IPS-18a (cell line): ENCODE measurements at regions not wholly inside any gene's neighbourhood (a gene's known extent, or its start where the extent isn't known, plus 50 kb on each side); places are given as distances from the start of the nearest gene placed in this dataset.

ENCODE experiments used
- H3K27ac ChIP-seq: one replicate; pipeline ENCODE4 v1.5.1; 2013; ENCODE audit warnings: low read length
- H3K27me3 ChIP-seq: one replicate; pipeline ENCODE4 v1.6.1; 2013; ENCODE audit warnings: mild to moderate bottlenecking, low read length; ENCODE audit not compliant: control insufficient read depth, insufficient read depth
- H3K36me3 ChIP-seq: one replicate; pipeline ENCODE4 v1.6.1; 2013; ENCODE audit warnings: low read depth, low read length; ENCODE audit not compliant: control insufficient read depth
- H3K4me1 ChIP-seq: one replicate; pipeline ENCODE4 v1.6.1; 2013; ENCODE audit warnings: low read depth, low read length; ENCODE audit not compliant: control insufficient read depth
- H3K4me3 ChIP-seq: one replicate; pipeline ENCODE4 v1.5.1; 2013; ENCODE audit warnings: low read length
- H3K9ac ChIP-seq: one replicate; pipeline ENCODE4 v1.6.1; 2013; ENCODE audit warnings: mild to moderate bottlenecking, low read length, moderate library complexity
- H3K9me3 ChIP-seq: one replicate; pipeline ENCODE4 v1.6.1; 2013; ENCODE audit warnings: low read depth, low read length; ENCODE audit not compliant: control insufficient read depth

DNA sequence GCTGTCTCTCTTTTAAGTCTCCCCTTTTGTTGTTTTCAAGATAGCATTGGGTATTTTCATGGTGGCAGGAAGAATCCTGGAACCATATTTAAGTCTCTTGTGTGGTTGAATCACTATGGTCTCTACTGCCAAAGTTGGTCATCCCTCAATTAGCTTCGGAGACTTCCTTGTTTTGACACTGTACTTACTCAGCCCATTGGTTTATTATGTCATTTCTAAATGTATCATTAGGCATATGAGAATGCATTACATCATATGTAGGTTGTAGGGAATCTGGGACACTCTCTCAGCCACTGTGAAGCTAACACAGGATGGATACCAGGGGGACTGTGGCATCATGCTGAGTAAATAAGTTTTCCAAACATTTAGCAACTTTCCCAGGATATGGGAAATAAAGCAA, 211.8 kb downstream of the DTHD1 start:
- no peak overlapping the region for H3K9ac ChIP-seq
- H3K4me3 ChIP-seq = no peak overlapping the region
- no peak overlapping the region for H3K27ac ChIP-seq
- no peaks in the 10 kb centered on the region for H3K36me3 ChIP-seq
- no peaks in the 10 kb centered on the region for H3K9me3 ChIP-seq
- no peaks in the 10 kb centered on the region for H3K4me1 ChIP-seq
- no peaks in the 10 kb centered on the region for H3K27me3 ChIP-seq

DNA sequence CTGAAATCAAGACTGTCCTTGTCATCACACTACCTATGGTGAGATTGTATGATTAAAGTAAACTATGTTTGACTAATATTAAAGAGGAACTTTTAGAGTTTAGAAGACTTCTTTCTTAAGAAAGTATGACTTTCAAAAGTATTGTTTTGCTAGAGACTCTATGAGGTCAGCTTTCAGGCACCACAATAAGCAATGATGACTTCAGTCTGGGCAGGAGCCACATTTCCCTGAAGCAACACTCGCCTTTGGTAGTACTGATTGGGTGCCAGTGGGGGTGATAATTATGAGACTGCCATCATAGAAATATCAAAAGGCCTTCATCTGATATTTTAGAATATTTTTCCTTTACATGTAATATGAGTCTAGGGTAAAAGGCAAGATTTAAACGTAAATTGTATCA, 212.6 kb downstream of the DTHD1 start:
- H3K4me3 ChIP-seq = no peak overlapping the region
- H3K27ac ChIP-seq = no peak overlapping the region
- no peak overlapping the region for H3K9ac ChIP-seq
- H3K36me3 ChIP-seq = no peaks in the 10 kb centered on the region
- no peaks in the 10 kb centered on the region for H3K4me1 ChIP-seq
- H3K27me3 ChIP-seq = no peaks in the 10 kb centered on the region
- no peaks in the 10 kb centered on the region for H3K9me3 ChIP-seq

DNA sequence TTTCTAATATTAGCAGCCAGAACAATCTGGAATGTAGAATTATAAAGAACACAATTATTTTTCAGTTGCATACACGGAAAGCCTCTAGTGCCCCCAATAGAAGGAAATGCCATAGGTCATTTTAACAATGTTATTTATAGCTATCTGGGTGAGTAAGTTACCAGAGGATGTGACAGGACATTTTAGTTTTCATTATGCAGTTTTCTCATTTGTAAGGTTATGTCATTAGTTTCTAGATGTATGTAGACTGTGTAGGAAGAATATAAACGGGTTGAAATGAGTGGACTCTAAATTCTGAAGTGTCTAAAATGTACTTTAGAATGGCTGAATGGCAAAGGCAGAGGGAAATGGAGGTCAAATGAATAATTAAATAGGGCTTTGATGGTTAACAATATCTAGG, 213.3 kb downstream of the DTHD1 start:
- Histone ChIP-seq H3K4me1 (no peaks in the 10 kb centered on the region), H3K4me3 (no peak overlapping the region), H3K9ac (no peak overlapping the region), H3K36me3 (no peaks in the 10 kb centered on the region), H3K27me3 (no peaks in the 10 kb centered on the region), H3K9me3 (no peaks in the 10 kb centered on the region), H3K27ac (no peak overlapping the region)

DNA sequence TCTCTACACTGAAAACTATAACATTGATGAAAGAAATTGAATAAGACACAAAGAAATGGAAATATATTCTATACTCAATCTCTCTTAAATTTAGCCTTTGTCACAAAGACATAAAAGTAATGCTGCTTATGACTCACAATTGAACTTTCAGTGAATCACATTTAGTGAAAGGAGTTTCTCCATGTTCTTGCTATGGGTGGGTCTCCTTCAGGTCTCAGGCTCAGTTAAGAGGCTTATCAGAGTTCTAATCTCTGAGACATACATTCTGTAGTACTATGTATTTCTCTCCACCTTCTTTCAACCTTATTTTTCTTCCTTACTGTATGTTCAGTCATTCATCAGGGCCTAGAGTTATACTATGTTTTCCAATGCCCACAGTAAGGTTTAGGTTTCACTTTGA, 220.9 kb downstream of the DTHD1 start:
- H3K36me3 ChIP-seq = no peaks in the 10 kb centered on the region
- no peaks in the 10 kb centered on the region for H3K9me3 ChIP-seq
- no peak overlapping the region for H3K27ac ChIP-seq
- H3K4me3 ChIP-seq = no peak overlapping the region
- no peak overlapping the region for H3K9ac ChIP-seq
- H3K27me3 ChIP-seq = no peaks in the 10 kb centered on the region
- H3K4me1 ChIP-seq = no peaks in the 10 kb centered on the region

DNA sequence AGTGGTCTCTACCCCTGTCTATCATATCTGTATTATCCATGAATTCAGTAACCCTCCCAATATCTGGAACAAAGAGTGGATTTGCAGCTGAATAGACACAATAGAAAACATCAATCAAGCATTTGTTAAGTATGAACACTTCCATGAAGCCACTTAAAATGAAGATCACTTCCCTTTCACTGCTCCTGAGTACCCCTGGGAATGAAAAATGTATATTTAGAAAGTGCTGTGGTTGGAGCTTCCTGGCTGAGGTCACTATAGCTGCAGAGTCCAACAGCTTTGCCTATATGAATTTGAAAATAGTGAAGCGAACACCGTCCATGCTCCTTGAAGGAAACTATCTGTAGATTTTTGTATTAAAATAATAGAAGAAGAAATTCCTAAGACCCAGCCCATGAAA, 227.0 kb downstream of the DTHD1 start:
- Histone ChIP-seq H3K36me3 (no peaks in the 10 kb centered on the region), H3K9ac (no peak overlapping the region), H3K4me1 (peaks cover 2% of the 10 kb centered on the region), H3K27ac (no peak overlapping the region), H3K27me3 (no peaks in the 10 kb centered on the region), H3K4me3 (no peak overlapping the region), H3K9me3 (no peaks in the 10 kb centered on the region)

DNA sequence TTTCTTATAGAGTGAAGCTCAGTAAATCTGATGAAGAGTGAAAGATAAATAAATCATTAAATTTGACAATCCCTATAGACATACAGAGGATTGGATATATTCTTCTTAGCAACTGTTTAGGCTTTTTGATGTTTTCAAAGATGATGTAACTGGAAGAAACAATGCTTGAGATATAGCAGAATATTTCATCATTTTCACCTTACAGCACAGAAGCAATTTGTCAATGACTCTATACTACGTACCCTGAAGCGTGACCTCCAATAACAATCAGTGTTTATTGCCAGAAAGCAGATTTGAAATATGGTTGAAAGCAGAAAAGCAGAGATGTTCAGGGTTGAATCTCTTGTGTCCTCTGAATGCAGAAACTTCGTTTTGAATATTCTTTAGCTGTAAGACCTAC, 228.4 kb downstream of the DTHD1 start:
- H3K36me3 ChIP-seq = no peaks in the 10 kb centered on the region
- H3K27me3 ChIP-seq = no peaks in the 10 kb centered on the region
- no peak overlapping the region for H3K4me3 ChIP-seq
- peaks cover 2% of the 10 kb centered on the region for H3K4me1 ChIP-seq
- no peaks in the 10 kb centered on the region for H3K9me3 ChIP-seq
- no peak overlapping the region for H3K9ac ChIP-seq
- H3K27ac ChIP-seq = no peak overlapping the region

DNA sequence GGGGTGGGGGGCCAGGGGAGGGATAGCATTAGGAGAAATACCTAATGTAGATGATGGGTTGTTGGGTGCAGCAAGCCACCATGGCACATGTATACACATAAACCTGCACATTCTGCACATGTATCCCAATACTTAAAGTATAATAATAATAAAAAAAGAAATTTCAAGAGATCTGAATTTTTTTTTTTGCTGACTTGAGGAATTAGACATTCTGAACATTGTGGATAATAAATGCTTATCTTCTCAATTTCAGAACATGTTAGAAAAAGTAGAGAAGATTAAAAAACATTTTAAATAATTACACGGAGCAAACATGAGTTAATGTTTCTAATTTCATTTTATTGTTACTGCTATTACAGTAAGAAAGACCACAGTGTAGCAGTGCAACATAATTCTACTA, 230.4 kb downstream of the DTHD1 start:
- no peaks in the 10 kb centered on the region for H3K27me3 ChIP-seq
- H3K9me3 ChIP-seq = no peaks in the 10 kb centered on the region
- H3K9ac ChIP-seq = no peak overlapping the region
- no peak overlapping the region for H3K27ac ChIP-seq
- H3K36me3 ChIP-seq = no peaks in the 10 kb centered on the region
- no peak overlapping the region for H3K4me3 ChIP-seq
- peaks cover 2% of the 10 kb centered on the region for H3K4me1 ChIP-seq

DNA sequence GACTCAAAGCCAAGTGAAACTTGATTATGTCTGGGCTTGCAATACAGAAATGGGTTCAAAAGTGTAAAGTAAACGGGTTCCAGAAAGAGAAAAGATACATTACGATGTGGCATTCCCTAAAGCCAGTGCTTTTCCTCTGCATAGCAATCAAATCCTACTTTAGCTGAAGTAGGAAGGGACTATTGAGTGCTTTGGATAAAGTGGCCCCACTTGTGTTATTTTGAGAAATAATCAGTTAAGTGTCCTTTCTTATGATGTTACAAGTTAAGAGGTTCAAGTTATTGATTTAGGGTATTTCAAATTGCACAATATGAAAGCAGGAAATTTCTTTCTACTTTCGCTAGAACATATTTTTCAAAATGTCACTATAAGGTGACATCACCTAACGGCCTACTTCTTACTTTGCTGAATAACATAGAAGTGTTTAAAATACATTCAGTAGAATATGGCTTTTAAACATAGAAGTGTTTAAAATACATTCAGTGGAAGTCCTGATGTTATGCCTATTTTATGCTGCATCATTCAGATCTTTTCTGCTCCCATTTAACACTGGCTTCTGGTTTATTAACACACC, 235.2 kb downstream of the DTHD1 start:
- Histone ChIP-seq H3K27me3 (no peaks in the 10 kb centered on the region), H3K9me3 (no peaks in the 10 kb centered on the region), H3K4me3 (no peak overlapping the region), H3K9ac (no peak overlapping the region), H3K4me1 (no peaks in the 10 kb centered on the region), H3K27ac (no peak overlapping the region), H3K36me3 (no peaks in the 10 kb centered on the region)

DNA sequence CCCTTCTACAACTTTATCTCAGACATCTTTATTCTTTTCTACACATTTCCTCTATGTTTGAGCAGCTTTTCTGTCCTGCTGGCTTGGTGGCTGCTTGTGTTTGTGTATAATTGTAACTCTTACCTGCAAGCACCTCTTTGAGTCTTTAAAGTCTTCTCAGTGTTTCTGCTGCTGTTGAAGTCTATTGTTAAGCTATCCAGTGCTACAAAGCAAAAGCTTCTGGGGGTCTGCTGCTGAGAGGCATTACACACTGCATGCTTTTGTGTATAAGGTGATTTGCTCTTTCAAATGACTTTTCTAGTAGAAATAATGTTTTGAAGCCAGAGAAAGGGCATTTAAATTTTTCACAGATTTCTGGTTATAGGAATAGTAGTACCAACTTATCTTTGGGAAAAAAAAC, 241.8 kb downstream of the DTHD1 start:
- H3K9ac ChIP-seq = no peak overlapping the region
- no peaks in the 10 kb centered on the region for H3K36me3 ChIP-seq
- peaks cover 8% of the 10 kb centered on the region for H3K4me1 ChIP-seq
- no peaks in the 10 kb centered on the region for H3K27me3 ChIP-seq
- H3K9me3 ChIP-seq = peaks cover 6% of the 10 kb centered on the region
- no peak overlapping the region for H3K4me3 ChIP-seq
- H3K27ac ChIP-seq = no peak overlapping the region

DNA sequence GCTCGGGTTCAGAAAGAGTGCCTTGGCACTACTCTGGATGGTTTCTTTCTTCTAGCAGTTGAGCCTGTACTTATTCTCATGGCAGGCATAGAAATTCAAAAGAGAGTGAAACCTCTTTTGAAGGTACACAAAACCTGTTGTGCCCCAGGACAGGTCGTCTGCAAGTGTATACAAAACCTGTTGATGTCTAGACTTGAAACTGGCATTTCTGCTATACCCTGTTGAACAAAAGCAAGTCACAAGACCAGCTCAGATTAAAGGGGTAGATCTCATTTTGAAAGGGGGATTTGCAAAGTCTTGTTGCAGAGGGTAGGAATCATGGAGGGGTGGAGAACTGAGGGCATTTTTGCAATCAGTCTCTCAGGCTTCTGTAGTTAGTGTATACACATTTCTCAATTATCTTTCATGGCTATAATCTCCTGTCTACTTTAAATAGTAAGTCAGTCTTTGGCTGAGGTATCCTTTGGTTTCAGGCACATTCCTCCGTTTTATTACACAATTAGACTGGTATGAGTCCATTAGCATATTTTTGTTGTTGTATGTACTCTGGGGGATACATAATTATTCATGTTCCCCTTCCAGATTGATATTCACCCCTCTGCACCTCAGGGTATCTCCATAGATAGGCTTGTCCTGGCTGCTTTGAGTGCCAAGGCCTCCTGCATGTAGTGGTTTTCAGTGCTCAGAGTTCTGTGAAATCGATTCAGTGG, 251.4 kb downstream of the DTHD1 start:
- no peak overlapping the region for H3K9ac ChIP-seq
- H3K27ac ChIP-seq = no peak overlapping the region
- H3K4me1 ChIP-seq = no peaks in the 10 kb centered on the region
- no peak overlapping the region for H3K4me3 ChIP-seq
- H3K36me3 ChIP-seq = no peaks in the 10 kb centered on the region
- H3K9me3 ChIP-seq = peaks cover 8% of the 10 kb centered on the region
- no peaks in the 10 kb centered on the region for H3K27me3 ChIP-seq

DNA sequence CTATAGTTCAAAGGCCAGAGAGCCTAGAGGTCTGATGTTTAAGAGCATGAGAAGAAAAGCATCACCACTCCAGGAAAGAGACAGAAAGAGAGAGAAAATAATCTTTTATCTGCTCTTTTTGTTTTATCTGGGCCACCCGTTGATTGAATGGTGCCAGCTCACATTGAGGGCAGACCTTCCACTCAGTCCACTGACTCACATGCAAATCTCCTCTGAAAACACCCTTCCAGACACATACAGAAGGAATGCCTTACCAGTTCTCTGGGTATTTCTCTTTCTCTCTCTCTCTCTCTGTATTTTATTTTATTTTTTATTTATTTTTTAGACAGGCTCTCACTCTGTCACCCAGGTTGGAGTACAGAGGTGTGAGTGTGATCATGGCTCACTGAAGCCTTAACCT, 252.5 kb downstream of the DTHD1 start:
- Histone ChIP-seq H3K27me3 (no peaks in the 10 kb centered on the region), H3K9me3 (peaks cover under 1% of the 10 kb centered on the region), H3K4me1 (no peaks in the 10 kb centered on the region), H3K9ac (no peak overlapping the region), H3K36me3 (no peaks in the 10 kb centered on the region), H3K4me3 (no peak overlapping the region), H3K27ac (no peak overlapping the region)

DNA sequence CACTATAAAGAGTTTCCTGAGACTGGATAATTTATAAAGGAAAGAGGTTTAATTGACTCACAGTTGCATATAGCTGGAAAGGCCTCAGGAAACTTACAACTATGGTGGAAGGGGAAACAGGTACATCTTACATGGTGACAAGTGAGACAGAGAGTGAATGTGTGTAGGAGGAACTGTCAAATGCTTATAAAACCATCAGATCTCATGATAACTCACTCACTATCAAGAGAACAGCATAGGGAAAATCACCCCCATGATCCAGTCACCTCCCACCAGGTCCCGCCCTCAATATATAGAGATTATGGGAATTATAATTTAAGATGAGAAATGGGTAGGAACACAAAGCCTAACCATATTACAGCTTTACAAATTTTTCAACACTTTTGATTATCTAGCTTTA, 266.0 kb downstream of the DTHD1 start:
- H3K27ac ChIP-seq = no peak overlapping the region
- peaks cover 10% of the 10 kb centered on the region for H3K4me1 ChIP-seq
- no peaks in the 10 kb centered on the region for H3K36me3 ChIP-seq
- H3K4me3 ChIP-seq = no peak overlapping the region
- H3K9me3 ChIP-seq = no peaks in the 10 kb centered on the region
- no peaks in the 10 kb centered on the region for H3K27me3 ChIP-seq
- no peak overlapping the region for H3K9ac ChIP-seq
